B cell (primary cell): ENCODE measurements at regions not wholly inside any gene's neighbourhood (a gene's known extent, or its start where the extent isn't known, plus 50 kb on each side); places are given as distances from the start of the nearest gene placed in this dataset.

Experiments used
- CTCF ChIP-seq: fragments of 200-600 bp; IDR thresholded peaks from one replicate; pipeline ENCODE4 v1.8.0; 2022; ENCODE audit warnings: antibody characterized with exemption, mild to moderate bottlenecking
- EZH2 ChIP-seq: IDR thresholded peaks from 2 replicates; pipeline ENCODE4 v1.6.1; 2012; ENCODE audit warnings: borderline replicate concordance, low read depth, mild to moderate bottlenecking, moderate library complexity, low read length; ENCODE audit not compliant: insufficient read depth, poor library complexity, severe bottlenecking

GRCh38 chr2:43076676-43077075 lies 149.7 kb downstream of the ZFP36L2 start:
- no peak for TF ChIP-seq CTCF
- TF ChIP-seq EZH2 = no peak
